Panc1 (cell line): ENCODE measurements at regions not wholly inside any gene's neighbourhood (a gene's known extent, or its start where the extent isn't known, plus 50 kb on each side); places are given as distances from the start of the nearest gene placed in this dataset.

Experiments used
- ATAC-seq: fragments of 200-7000 bp; cut with Tn5 transposase; 2 replicates; pipeline ENCODE4 v1.9.1; 2020; ENCODE audit warnings: mild to moderate bottlenecking, moderate library complexity
- BruUV-seq: library from RNA; stranded (reverse); fragments of 400-500 nt; replicated peaks from 2 replicates; lab custom pipeline; 2021; lab: Mats Ljungman, UMichigan
- CTCF ChIA-PET: fragments of 300-600 bp; sonication (Branson Sonifier 250); formaldehyde crosslinking; loops from one replicate; lab custom pipeline; 2022; ENCODE audit warnings: antibody characterized with exemption; lab: Charles Lee
- POLR2A ChIA-PET: fragments of 300-600 bp; sonication (Branson Sonifier 250); formaldehyde crosslinking; loops from one replicate; lab custom pipeline; 2022; ENCODE audit warnings: antibody characterized with exemption; lab: Charles Lee
- DNase-seq: peaks from one replicate; pipeline ENCODE4 v3.0.0-alpha.2; 2010; ENCODE audit warnings: low read depth, low spot score
- H3K27ac ChIP-seq: 2 replicates; pipeline ENCODE4 v1.5.1; 2011; ENCODE audit warnings: mild to moderate bottlenecking, low read length, inconsistent platforms
- H3K27me3 ChIP-seq: fragments of 200-500 bp; sonication (Bioruptor generic); 2 replicates; pipeline ENCODE4 v1.6.0; 2014; ENCODE audit warnings: low read length, inconsistent platforms; ENCODE audit not compliant: control insufficient read depth, insufficient read depth
- H3K36me3 ChIP-seq: fragments of 200-500 bp; sonication (Bioruptor generic); 2 replicates; pipeline ENCODE4 v1.5.1; 2014; ENCODE audit warnings: inconsistent platforms, mild to moderate bottlenecking, low read length, moderate library complexity; ENCODE audit not compliant: control insufficient read depth, insufficient read depth
- H3K4me1 ChIP-seq: 2 replicates; pipeline ENCODE4 v1.5.1; 2011; ENCODE audit warnings: inconsistent platforms, mild to moderate bottlenecking, low read length, moderate library complexity; ENCODE audit not compliant: control insufficient read depth, insufficient read depth
- H3K4me3 ChIP-seq, 2 experiments: 2 replicates each; pipeline ENCODE4 v1.5.1; 2011 to 2012; ENCODE audit warnings: low read depth in 2 of 2, low read length in 2 of 2, mild to moderate bottlenecking in 2 of 2, inconsistent platforms in 1 of 2, moderate library complexity in 1 of 2
- H3K9me3 ChIP-seq: fragments of 200-500 bp; sonication (Bioruptor generic); 2 replicates; pipeline ENCODE4 v1.5.1; 2014; ENCODE audit warnings: low read depth, mild to moderate bottlenecking, inconsistent platforms, low read length, moderate library complexity; ENCODE audit not compliant: control insufficient read depth, insufficient read depth
- CTCF ChIP-seq: fragments of 450-650 bp; IDR thresholded peaks from 2 replicates; pipeline ENCODE4 v1.5.1; 2017; ENCODE audit warnings: mild to moderate bottlenecking
- POLR2AphosphoS5 ChIP-seq: IDR thresholded peaks from 2 replicates; pipeline ENCODE4 v1.6.1; 2012; ENCODE audit warnings: mild to moderate bottlenecking, low read depth, low read length, moderate library complexity
- SIN3A ChIP-seq: IDR thresholded peaks from 2 replicates; pipeline ENCODE4 v1.6.1; 2012; ENCODE audit warnings: low read depth, mild to moderate bottlenecking, low read length, moderate library complexity, borderline replicate concordance; ENCODE audit not compliant: insufficient read depth
- TCF7L2 ChIP-seq: IDR thresholded peaks from 2 replicates; pipeline ENCODE4 v1.6.1; 2011; ENCODE audit warnings: mild to moderate bottlenecking, low read depth, low read length, inconsistent platforms
- in situ Hi-C: cut with HindIII; loops from 2 replicates; pipeline ENCODE4 v1.10.0; 2016; ENCODE audit warnings: low sequenced_read_pairs, low pct_unique_long_range_greater_than_20kb
- intact Hi-C: fragments of 100-400 bp; cut with micrococcal nuclease; formaldehyde crosslinking; loops from one replicate; pipeline ENCODE4 v1.10.0; 2022; ENCODE audit not compliant: unreplicated experiment
- TF ChIP-seq, protein P1 (sequence below), 2 experiments: IDR thresholded peaks; 2 replicates each; pipeline ENCODE4 v1.6.1; 2011 to 2012; ENCODE audit warnings: low read depth in 2 of 2, control low read depth in 1 of 2, low read length in 1 of 2, mild to moderate bottlenecking in 1 of 2, moderate library complexity in 1 of 2; ENCODE audit not compliant: insufficient read depth in 1 of 2

GRCh38 chr1:60553730-60554129 lies 480.2 kb upstream of the C1orf87 start:
- Histone ChIP-seq H3K9me3 (no peaks in the 10 kb centered on the region), H3K27me3 (no peaks in the 10 kb centered on the region), H3K4me3 (no peak overlapping the region), H3K4me1 (no peaks in the 10 kb centered on the region), H3K27ac (no peak overlapping the region), H3K36me3 (no peaks in the 10 kb centered on the region)
- ATAC-seq (no peak), DNase-seq (no peak)
- TF ChIP-seq, protein P1, sequence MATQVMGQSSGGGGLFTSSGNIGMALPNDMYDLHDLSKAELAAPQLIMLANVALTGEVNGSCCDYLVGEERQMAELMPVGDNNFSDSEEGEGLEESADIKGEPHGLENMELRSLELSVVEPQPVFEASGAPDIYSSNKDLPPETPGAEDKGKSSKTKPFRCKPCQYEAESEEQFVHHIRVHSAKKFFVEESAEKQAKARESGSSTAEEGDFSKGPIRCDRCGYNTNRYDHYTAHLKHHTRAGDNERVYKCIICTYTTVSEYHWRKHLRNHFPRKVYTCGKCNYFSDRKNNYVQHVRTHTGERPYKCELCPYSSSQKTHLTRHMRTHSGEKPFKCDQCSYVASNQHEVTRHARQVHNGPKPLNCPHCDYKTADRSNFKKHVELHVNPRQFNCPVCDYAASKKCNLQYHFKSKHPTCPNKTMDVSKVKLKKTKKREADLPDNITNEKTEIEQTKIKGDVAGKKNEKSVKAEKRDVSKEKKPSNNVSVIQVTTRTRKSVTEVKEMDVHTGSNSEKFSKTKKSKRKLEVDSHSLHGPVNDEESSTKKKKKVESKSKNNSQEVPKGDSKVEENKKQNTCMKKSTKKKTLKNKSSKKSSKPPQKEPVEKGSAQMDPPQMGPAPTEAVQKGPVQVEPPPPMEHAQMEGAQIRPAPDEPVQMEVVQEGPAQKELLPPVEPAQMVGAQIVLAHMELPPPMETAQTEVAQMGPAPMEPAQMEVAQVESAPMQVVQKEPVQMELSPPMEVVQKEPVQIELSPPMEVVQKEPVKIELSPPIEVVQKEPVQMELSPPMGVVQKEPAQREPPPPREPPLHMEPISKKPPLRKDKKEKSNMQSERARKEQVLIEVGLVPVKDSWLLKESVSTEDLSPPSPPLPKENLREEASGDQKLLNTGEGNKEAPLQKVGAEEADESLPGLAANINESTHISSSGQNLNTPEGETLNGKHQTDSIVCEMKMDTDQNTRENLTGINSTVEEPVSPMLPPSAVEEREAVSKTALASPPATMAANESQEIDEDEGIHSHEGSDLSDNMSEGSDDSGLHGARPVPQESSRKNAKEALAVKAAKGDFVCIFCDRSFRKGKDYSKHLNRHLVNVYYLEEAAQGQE (IDR thresholded peaks at IDR 0.05; ENCODE audit: insufficient read depth in 1 of 2, low read depth in 2 of 2, low read length in 1 of 2), result no peak
- TF ChIP-seq POLR2AphosphoS5, result no peak
- TF ChIP-seq TCF7L2, result no peak
- no peak for TF ChIP-seq SIN3A
- in situ Hi-C loops (no loop called here), intact Hi-C loops (no loop called here)
- BruUV-seq, result no TSS peak
- POLR2A ChIA-PET, result no interaction called here
- CTCF ChIA-PET, result interaction anchor here (0.7 kb wide), 1 partner anchor 248 kb away, joined by 5 read pairs; no protein-coding TSS in a partner anchor

- CTCF ChIA-PET, result no interaction called here
- no peaks in the 10 kb centered on the region for H3K9me3 ChIP-seq
- POLR2A ChIA-PET, result no interaction called here
These were observed 474.3 kb upstream of the C1orf87 start for GRCh38 chr1:60547821-60548220.

More at GRCh38 chr1:60547821-60548220, 474.3 kb upstream of the C1orf87 start:
- Histone ChIP-seq H3K27ac (no peak overlapping the region), H3K4me1 (no peaks in the 10 kb centered on the region), H3K4me3 (no peak overlapping the region), H3K36me3 (no peaks in the 10 kb centered on the region), H3K27me3 (no peaks in the 10 kb centered on the region)
- BruUV-seq, result no TSS peak
- intact Hi-C loops, result no loop called here
- ATAC-seq (no peak), DNase-seq (no peak)
- TF ChIP-seq, protein P1 (IDR thresholded peaks at IDR 0.05; ENCODE audit: insufficient read depth in 1 of 2, low read depth in 2 of 2, low read length in 1 of 2), result no peak
- TF ChIP-seq CTCF (no peak), SIN3A (no peak), POLR2AphosphoS5 (no peak), TCF7L2 (no peak)
- in situ Hi-C loops, result no loop called here
